ENCODE measurements at regions not wholly inside any gene's neighbourhood (a gene's known extent, or its start where the extent isn't known, plus 50 kb on each side); places are given as distances from the start of the nearest gene placed in this dataset.
"Not testable (repeated sequence)": the region's sequence is repeated elsewhere in the genome, so short reads cannot be mapped to it uniquely, and the experiment has no call there.

- Histone ChIP-seq H3K27ac (ENCODE audit: low read depth, low read length) (no peak overlapping the region), H3K9me3 (ENCODE audit: insufficient read depth, low read length) (no peaks in the 10 kb centered on the region), H3K9me2 (replicated peaks; ENCODE audit: insufficient read depth, low read length) (no peaks in the 10 kb centered on the region), H3F3A (ENCODE audit: insufficient read depth) (no peaks in the 10 kb centered on the region), H3K9ac (ENCODE audit: low read length) (no peak overlapping the region), H3K79me2 (ENCODE audit: insufficient read depth, low read length) (no peaks in the 10 kb centered on the region), H3K27me3 (ENCODE audit: low read length) (no peaks in the 10 kb centered on the region), H3K36me3 (ENCODE audit: low read length) (no peaks in the 10 kb centered on the region), H2AFZ (ENCODE audit: low read depth, low read length, severe bottlenecking) (no peak overlapping the region), H3K4me2 (ENCODE audit: low read depth, low read length, poor library complexity, severe bottlenecking) (no peak overlapping the region), H3K4me3 (ENCODE audit: insufficient read depth, low read length, poor library complexity, severe bottlenecking) (no peak overlapping the region), H4K20me1 (ENCODE audit: low read depth, low read length) (no peaks in the 10 kb centered on the region)
- TF ChIP-seq CTCF (IDR thresholded peaks at IDR 0.05; ENCODE audit: insufficient read depth, low read length, poor library complexity, severe bottlenecking): no peak
- TF ChIP-seq EZH2phosphoT487 (conservative IDR thresholded peaks at IDR 0.05; ENCODE audit: low read length): no peak
These were observed 687.3 kb upstream of the PCDH9 start for GRCh38 chr13:67917291-67917987.

DNA sequence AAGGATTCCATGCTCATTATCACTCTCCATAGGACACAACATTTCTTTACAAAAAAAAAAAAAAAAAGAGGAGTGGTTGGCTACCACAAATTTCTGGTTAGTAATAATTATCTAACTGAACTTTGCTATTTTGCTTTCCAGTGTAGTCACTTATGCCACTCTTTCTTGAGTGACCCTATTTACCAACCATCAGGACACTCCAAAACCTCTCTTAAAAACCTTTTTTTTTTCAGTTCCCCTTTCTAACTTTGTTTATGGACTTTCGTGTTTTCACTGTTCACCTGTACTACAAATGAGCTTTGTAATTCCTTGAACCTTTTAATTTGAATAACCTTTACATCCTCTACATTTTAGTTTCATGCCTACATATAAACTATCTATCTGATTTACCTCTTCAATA is 686.5 kb upstream of the PCDH9 start:
- Histone ChIP-seq H3F3A (ENCODE audit: insufficient read depth) (no peaks in the 10 kb centered on the region), H3K36me3 (ENCODE audit: low read length) (no peaks in the 10 kb centered on the region), H3K9me3 (ENCODE audit: insufficient read depth, low read length) (no peaks in the 10 kb centered on the region), H3K27me3 (ENCODE audit: low read length) (no peaks in the 10 kb centered on the region), H3K27ac (ENCODE audit: low read depth, low read length) (no peak overlapping the region), H3K4me2 (ENCODE audit: low read depth, low read length, poor library complexity, severe bottlenecking) (no peak overlapping the region), H3K79me2 (ENCODE audit: insufficient read depth, low read length) (no peaks in the 10 kb centered on the region), H3K4me3 (ENCODE audit: insufficient read depth, low read length, poor library complexity, severe bottlenecking) (no peak overlapping the region), H3K9me2 (replicated peaks; ENCODE audit: insufficient read depth, low read length) (no peaks in the 10 kb centered on the region), H3K9ac (ENCODE audit: low read length) (no peak overlapping the region), H4K20me1 (ENCODE audit: low read depth, low read length) (no peaks in the 10 kb centered on the region), H2AFZ (ENCODE audit: low read depth, low read length, severe bottlenecking) (no peak overlapping the region)
- TF ChIP-seq EZH2phosphoT487 (conservative IDR thresholded peaks at IDR 0.05; ENCODE audit: low read length) (no peak), CTCF (IDR thresholded peaks at IDR 0.05; ENCODE audit: insufficient read depth, low read length, poor library complexity, severe bottlenecking) (no peak)

GRCh38 chr13:67914535-67914934 is 684.4 kb upstream of the PCDH9 start:
- Histone ChIP-seq H3K79me2 (ENCODE audit: insufficient read depth, low read length) (no peaks in the 10 kb centered on the region), H3K9me2 (replicated peaks; ENCODE audit: insufficient read depth, low read length) (no peaks in the 10 kb centered on the region), H3K27ac (ENCODE audit: low read depth, low read length) (no peak overlapping the region), H3K4me3 (ENCODE audit: insufficient read depth, low read length, poor library complexity, severe bottlenecking) (no peak overlapping the region), H3K9ac (ENCODE audit: low read length) (no peak overlapping the region), H3K9me3 (ENCODE audit: insufficient read depth, low read length) (no peaks in the 10 kb centered on the region), H2AFZ (ENCODE audit: low read depth, low read length, severe bottlenecking) (no peak overlapping the region), H3F3A (ENCODE audit: insufficient read depth) (no peaks in the 10 kb centered on the region), H3K4me2 (ENCODE audit: low read depth, low read length, poor library complexity, severe bottlenecking) (no peak overlapping the region), H4K20me1 (ENCODE audit: low read depth, low read length) (no peaks in the 10 kb centered on the region), H3K36me3 (ENCODE audit: low read length) (no peaks in the 10 kb centered on the region), H3K27me3 (ENCODE audit: low read length) (no peaks in the 10 kb centered on the region)
- TF ChIP-seq EZH2phosphoT487 (conservative IDR thresholded peaks at IDR 0.05; ENCODE audit: low read length) (no peak), CTCF (IDR thresholded peaks at IDR 0.05; ENCODE audit: insufficient read depth, low read length, poor library complexity, severe bottlenecking) (no peak)

DNA sequence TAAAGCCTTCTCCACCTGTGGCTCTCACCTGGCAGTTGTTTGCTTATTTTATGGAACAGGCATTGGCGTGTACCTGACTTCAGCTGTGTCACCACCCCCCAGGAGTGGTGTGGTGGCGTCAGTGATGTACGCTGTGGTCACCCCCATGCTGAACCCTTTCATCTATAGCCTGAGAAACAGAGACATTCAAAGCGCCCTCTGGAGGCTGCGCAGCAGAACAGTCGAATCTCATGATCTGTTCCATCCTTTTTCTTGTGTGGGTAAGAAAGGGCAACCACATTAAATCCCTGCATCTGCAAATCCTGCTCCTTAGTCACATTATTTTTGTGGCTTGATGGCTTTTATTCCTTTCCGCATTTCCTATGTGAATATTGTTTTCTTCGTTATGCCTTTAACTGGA is 672.8 kb upstream of the PCDH9 start:
- H2AFZ ChIP-seq (ENCODE audit: low read depth, low read length, severe bottlenecking); H3K9ac ChIP-seq (ENCODE audit: low read length); H3K79me2 ChIP-seq (ENCODE audit: insufficient read depth, low read length); H3K9me3 ChIP-seq (ENCODE audit: insufficient read depth, low read length); H4K20me1 ChIP-seq (ENCODE audit: low read depth, low read length); H3K27me3 ChIP-seq (ENCODE audit: low read length); H3K36me3 ChIP-seq (ENCODE audit: low read length); H3F3A ChIP-seq (ENCODE audit: insufficient read depth); H3K4me2 ChIP-seq (ENCODE audit: low read depth, low read length, poor library complexity, severe bottlenecking); H3K9me2 ChIP-seq (replicated peaks; ENCODE audit: insufficient read depth, low read length); H3K4me3 ChIP-seq (ENCODE audit: insufficient read depth, low read length, poor library complexity, severe bottlenecking); H3K27ac ChIP-seq (ENCODE audit: low read depth, low read length): not testable (repeated sequence)
